ENCODE measurements at regions not wholly inside any gene's neighbourhood (a gene's known extent, or its start where the extent isn't known, plus 50 kb on each side); places are given as distances from the start of the nearest gene placed in this dataset.
"Not testable (repeated sequence)": the region's sequence is repeated elsewhere in the genome, so short reads cannot be mapped to it uniquely, and the experiment has no call there.

DNA sequence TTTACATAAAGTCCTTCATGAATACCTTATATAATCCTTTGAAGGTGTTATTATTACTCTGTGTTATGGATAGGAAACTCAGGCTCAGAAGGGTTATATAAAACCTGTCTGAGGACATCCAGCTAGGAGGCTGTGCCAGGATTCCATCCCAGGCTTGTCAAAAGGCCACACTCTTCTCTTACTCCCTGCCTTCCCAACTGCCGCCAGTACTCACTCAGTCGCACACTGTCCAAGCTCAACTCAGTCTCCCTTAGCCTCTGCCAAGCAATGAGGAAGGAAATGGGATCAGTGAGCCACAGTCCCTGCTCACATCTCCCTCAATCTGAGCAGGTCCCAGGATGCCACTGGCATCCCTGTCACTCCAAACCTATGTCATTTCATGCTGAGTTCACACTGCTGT, 94.4 kb downstream of the NAV1 start:
- no peak for DNase-seq (ENCODE audit: missing footprints)
- ATAC-seq: peak; percentile 86
- intact Hi-C loops (cut with DNase I): no loop called here

- no peak for DNase-seq (ENCODE audit: missing footprints)
- ATAC-seq: no peak
- intact Hi-C loops (cut with DNase I): no loop called here
Measured at GRCh38 chr1:201633811-201634210, 94.9 kb downstream of the NAV1 start.

DNA sequence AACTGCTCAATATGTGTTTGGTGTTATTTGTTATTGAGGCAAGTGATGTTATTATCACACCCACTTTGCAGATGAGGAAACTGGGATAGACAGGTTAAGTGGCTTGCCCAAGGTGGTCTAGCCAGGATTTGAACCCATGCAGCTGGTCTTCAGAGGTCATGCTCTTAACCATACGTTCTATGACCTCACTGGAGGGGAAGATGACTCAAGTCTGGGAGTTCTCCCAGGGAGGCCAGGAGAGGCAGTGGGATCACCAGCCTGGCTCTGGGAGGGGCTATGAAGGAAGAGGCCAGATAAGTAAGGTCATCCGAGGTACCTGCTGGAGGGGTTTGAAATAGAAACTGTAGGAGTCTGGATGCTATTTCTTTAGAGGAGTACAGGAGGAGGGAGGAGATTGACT, 95.3 kb downstream of the NAV1 start:
- DNase-seq (ENCODE audit: missing footprints): no peak
- intact Hi-C loops (cut with DNase I): no loop called here
- no peak for ATAC-seq

- intact Hi-C loops (cut with DNase I): no loop called here
- ATAC-seq: no peak
Measured at GRCh38 chr1:201636097-201636496, 97.2 kb downstream of the NAV1 start.

DNA sequence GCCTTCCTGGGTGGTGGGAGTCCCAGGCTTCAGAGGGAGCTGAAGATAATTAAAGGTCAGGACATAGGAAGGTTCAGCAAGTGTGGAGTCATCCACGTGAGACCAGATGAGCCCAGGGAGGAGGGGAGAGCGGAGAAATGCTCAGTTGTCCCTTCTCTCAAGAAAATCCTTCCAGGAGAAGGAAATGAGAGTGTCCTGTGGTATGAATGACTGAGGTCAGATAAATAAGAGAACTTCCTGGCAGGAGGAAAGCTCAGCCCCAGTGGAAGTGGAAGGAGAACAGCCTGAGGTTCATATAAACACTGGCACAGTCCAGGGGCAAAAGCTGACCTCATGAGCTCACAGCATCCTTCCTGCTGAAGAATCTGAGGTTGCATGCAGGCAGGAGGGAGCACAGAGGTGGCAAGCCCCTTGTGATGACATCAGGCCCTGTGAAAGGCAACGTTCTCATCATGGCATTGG, 97.6 kb downstream of the NAV1 start:
- no peak for DNase-seq (ENCODE audit: missing footprints)
- intact Hi-C loops (cut with DNase I): no loop called here
- no peak for ATAC-seq

More at GRCh38 chr1:201636097-201636496, 97.2 kb downstream of the NAV1 start:
- DNase-seq (ENCODE audit: missing footprints): no peak

DNA sequence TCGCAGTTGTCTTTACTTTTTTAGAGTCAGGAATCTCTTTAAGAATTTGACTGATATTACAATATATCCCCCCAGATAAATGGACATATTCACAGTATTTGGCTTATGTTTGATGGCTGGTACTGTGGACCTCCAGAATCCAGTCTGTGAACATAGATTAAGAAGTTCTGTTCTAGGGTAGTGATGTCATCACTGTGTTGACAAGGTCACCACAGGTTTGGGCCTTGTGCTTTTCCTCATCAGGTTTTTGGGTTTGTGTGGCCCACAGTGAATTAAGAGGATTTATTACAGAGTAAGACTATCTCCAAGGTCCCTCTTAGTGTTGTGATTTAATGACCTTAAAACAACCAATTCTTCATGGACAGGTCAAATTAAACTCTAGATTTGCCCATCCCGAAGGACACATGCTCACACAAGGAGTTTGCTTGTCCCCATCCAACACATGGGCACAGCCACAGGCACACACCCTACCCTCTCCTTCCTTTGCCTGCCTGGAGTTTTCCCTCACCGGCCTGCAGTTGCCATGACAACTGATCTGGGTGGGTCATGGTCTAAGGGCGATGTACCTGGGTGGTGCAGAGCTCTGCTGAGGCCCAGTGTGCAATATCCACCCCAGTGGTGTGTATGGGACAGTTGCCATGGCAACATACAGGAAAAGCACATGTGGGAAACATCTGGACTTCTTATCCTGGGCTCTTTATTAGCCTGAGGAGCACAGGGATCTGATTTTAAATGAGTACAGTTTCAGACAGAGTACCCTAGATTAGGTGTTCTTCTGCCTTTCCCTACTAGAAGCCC, 98.6 kb downstream of the NAV1 start:
- DNase-seq (ENCODE audit: missing footprints): no peak
- intact Hi-C loops (cut with DNase I): no loop called here
- peak; percentile 38 for ATAC-seq

- ATAC-seq (peak; percentile 45), DNase-seq (ENCODE audit: missing footprints) (no peak)
- intact Hi-C loops (cut with DNase I): no loop called here
Measured at GRCh38 chr1:201639391-201639790, 100.5 kb downstream of the NAV1 start.

- intact Hi-C loops (cut with DNase I): no loop called here
- DNase-seq (ENCODE audit: missing footprints) (no peak), ATAC-seq (peak; percentile 14)
Measured at GRCh38 chr1:201639826-201640225, 100.9 kb downstream of the NAV1 start.

DNA sequence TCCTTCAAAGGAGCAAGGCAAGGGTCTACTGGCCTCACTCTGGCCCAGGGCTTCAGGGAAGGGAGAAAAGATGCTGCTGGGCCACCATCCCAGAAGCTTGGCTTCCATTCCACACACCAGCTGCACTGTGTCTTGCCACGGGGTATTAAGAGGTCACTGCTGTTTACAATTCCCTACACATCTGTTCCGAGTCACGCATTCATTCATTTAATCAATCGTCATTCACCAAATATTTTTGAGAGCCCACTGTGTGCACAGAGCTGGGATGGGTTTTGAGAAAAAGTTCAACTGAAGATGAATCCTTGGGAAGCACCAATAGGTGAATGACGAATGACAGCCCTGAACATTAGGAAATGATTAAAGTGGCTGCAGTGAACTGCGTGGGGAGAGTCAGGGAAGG, 101.7 kb downstream of the NAV1 start:
- intact Hi-C loops (cut with DNase I): no loop called here
- DNase-seq (ENCODE audit: missing footprints) (peak; percentile 79), ATAC-seq (peak; percentile 82)

DNA sequence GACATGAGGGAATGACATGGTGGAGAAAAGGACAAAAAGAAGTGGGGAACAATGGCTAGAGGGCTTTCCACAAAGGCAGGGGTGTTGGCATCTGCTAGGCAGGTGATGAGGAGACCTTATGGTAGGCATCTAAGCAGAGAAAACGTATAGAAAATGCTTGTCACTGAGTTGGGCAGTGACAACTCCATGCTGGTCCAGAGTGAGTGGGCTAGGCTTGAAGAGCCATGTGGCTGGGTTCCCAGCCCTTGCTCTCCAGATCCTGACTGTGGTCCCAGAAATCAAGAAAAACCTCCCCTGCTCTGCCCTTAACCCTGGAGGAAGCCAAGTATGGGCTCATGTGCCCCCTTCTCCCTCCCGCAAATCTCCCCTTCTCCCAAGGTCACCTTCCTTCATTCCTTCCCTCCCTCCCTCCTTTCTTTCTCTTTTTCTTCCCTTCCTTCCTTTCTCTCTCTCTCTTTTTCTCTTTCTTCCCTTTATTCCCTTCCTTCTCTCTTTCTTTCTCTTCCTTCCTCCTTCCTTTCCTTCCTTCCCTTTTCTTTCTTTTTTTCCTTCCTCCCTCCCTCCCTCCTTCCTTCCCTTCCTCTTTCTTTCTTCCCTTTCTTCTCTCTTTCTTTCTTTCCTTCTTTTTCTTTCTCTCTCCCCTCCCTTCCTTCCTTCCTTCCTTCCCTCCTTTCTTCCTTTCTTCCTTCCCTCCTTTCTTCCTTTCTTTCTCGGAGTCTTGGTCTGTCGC, 102.8 kb downstream of the NAV1 start:
- DNase-seq (ENCODE audit: missing footprints): no peak
- no peak for ATAC-seq
- intact Hi-C loops (cut with DNase I): no loop called here

- intact Hi-C loops (cut with DNase I): no loop called here
- no peak for DNase-seq (ENCODE audit: missing footprints)
- no peak for ATAC-seq
Measured at GRCh38 chr1:201643835-201644104, 104.8 kb downstream of the NAV1 start.

GRCh38 chr1:201644197-201644596, 105.3 kb downstream of the NAV1 start:
- DNase-seq (ENCODE audit: missing footprints) (no peak), ATAC-seq (no peak)
- intact Hi-C loops (cut with DNase I): no loop called here

GRCh38 chr1:201645000-201645399, 106.1 kb downstream of the NAV1 start:
- intact Hi-C loops (cut with DNase I); ATAC-seq; DNase-seq (ENCODE audit: missing footprints): not testable (repeated sequence)

GRCh38 chr1:201645956-201646355, 107.0 kb downstream of the NAV1 start:
- ATAC-seq (no peak), DNase-seq (ENCODE audit: missing footprints) (no peak)
- intact Hi-C loops (cut with DNase I): no loop called here

GRCh38 chr1:201646411-201647022, 107.6 kb downstream of the NAV1 start:
- no peak for DNase-seq (ENCODE audit: missing footprints)
- ATAC-seq: no peak
- intact Hi-C loops (cut with DNase I): no loop called here

- DNase-seq (ENCODE audit: missing footprints) (no peak), ATAC-seq (no peak)
- intact Hi-C loops (cut with DNase I): no loop called here
Measured at GRCh38 chr1:201647094-201647493, 108.2 kb downstream of the NAV1 start.

- ATAC-seq: no peak
- intact Hi-C loops (cut with DNase I): no loop called here
Measured at GRCh38 chr1:201647722-201648065, 108.8 kb downstream of the NAV1 start.

GRCh38 chr1:201648066-201648906, 109.4 kb downstream of the NAV1 start:
- peak; percentile 68 for ATAC-seq
- peak; percentile 82 for DNase-seq (ENCODE audit: missing footprints)
- intact Hi-C loops (cut with DNase I): no loop called here

More at GRCh38 chr1:201647722-201648065, 108.8 kb downstream of the NAV1 start:
- no peak for DNase-seq (ENCODE audit: missing footprints)
